H7 (cell line): ENCODE measurements at regions not wholly inside any gene's neighbourhood (a gene's known extent, or its start where the extent isn't known, plus 50 kb on each side); places are given as distances from the start of the nearest gene placed in this dataset.

Source experiments
- DNase-seq: peaks from one replicate; pipeline ENCODE4 v3.0.0; 2012
- H3K27me3 ChIP-seq: 2 replicates; pipeline ENCODE4 v1.6.0; 2011; ENCODE audit warnings: mild to moderate bottlenecking, low read length; ENCODE audit not compliant: control insufficient read depth, insufficient read depth
- H3K36me3 ChIP-seq: replicated peaks from 2 replicates; pipeline ENCODE4 v1.5.1; 2011; ENCODE audit warnings: low read length; ENCODE audit not compliant: control insufficient read depth, insufficient read depth
- H3K4me3 ChIP-seq: 2 replicates; pipeline ENCODE4 v1.5.1; 2011; ENCODE audit warnings: low read depth, mild to moderate bottlenecking, control low read depth, low read length, moderate library complexity; ENCODE audit not compliant: insufficient read depth

GRCh38 chr16:86444661-86445060 is 65.7 kb upstream of the FOXF1 start:
- Histone ChIP-seq H3K4me3 (no peak overlapping the region), H3K27me3 (no peaks in the 10 kb centered on the region), H3K36me3 (no peaks in the 10 kb centered on the region)
- no peak for DNase-seq

GRCh38 chr16:86446279-86446678 is 64.0 kb upstream of the FOXF1 start:
- Histone ChIP-seq H3K36me3 (no peaks in the 10 kb centered on the region), H3K4me3 (no peak overlapping the region), H3K27me3 (no peaks in the 10 kb centered on the region)
- DNase-seq: no peak

- DNase-seq: no peak
- Histone ChIP-seq H3K36me3 (no peaks in the 10 kb centered on the region), H3K4me3 (no peak overlapping the region), H3K27me3 (no peaks in the 10 kb centered on the region)
These were observed 63.1 kb upstream of the FOXF1 start for GRCh38 chr16:86447228-86447627.

DNA sequence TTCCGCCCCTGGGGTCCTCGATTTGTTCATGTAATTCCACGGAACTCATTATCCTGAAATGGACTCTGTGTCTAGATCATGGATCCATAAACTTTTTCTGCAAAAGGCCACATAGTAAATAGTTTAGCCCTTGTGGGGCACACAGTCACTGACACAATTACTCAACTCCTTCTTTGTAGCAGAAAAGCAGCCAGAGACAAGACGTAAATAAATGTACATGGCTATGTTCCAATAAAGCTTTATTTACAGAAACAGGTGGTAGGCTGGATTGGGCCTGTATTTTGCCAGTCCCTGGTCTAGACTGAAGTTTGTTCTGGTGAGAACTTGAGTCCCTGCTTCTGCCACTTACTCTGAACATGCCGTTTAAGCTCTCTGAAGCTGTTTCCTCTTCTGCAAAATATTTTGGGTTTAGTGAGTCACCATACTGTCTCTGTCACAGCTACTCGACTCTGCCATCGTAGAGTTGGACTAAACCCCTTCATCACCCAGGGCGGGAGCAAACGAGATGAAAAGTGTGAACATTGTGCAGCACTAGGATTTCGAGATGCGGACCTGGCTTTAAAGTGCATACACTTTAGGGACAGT is 61.9 kb upstream of the FOXF1 start:
- no peak for DNase-seq
- Histone ChIP-seq H3K27me3 (no peaks in the 10 kb centered on the region), H3K4me3 (no peak overlapping the region), H3K36me3 (no peaks in the 10 kb centered on the region)

DNA sequence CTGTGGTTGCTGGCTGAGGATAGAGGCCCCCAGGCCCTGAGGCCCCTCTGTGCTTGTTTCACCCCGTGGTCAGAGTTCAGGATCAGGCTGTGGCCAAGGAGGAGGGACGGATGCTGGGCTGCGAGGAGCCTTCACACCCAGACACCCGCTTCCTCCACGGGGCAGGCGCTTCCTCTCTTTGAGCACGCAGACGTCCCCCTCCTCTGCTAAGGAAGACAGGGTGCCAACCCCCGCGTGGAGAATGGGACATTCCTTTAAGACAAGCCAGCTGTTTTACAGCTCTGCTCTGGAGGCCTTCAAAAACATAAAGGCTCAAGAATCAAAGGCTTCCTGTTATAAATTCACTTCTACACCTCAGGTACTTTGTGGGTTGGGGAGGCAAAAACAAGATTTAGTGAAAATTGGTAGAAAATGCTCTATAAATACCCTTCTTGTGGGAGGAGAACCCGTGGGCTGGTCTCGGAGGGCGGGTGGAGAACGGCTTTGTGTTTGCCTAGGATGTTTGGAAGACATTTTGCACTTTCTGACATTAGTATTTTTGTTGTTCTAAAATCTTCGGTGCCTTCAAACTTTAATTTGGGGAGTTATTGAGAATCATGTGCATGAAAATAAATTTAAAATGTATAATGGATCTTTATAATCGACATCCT is 60.8 kb upstream of the FOXF1 start:
- no peak for DNase-seq
- Histone ChIP-seq H3K4me3 (no peak overlapping the region), H3K27me3 (no peaks in the 10 kb centered on the region), H3K36me3 (no peaks in the 10 kb centered on the region)

GRCh38 chr16:86450691-86451090 is 59.6 kb upstream of the FOXF1 start:
- no peak for DNase-seq
- no peaks in the 10 kb centered on the region for H3K36me3 ChIP-seq
- no peaks in the 10 kb centered on the region for H3K27me3 ChIP-seq
- no peak overlapping the region for H3K4me3 ChIP-seq

DNA sequence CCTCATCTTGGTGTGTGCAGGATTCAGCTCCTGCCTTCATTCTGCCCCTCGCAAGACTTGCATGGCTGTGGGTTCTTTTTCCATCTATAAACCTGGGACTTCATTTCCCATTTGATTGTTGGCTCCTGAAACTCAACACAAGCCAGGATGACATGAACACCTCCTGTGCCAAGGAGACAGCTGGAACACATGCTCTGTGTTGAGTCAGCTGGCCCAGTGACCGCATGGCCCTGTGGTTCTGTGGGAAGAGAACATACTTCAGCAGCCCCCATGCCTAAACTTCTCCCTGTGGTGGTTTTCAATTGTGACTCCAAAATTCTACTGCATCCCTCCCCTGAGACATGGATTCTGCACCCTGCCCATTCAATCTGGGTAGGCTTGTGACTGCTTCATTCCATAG is 57.9 kb upstream of the FOXF1 start:
- no peaks in the 10 kb centered on the region for H3K36me3 ChIP-seq
- DNase-seq: no peak
- no peak overlapping the region for H3K4me3 ChIP-seq
- no peaks in the 10 kb centered on the region for H3K27me3 ChIP-seq

- DNase-seq: no peak
- H3K36me3 ChIP-seq: no peaks in the 10 kb centered on the region
- H3K27me3 ChIP-seq: no peaks in the 10 kb centered on the region
- no peak overlapping the region for H3K4me3 ChIP-seq
These were observed 55.2 kb upstream of the FOXF1 start for GRCh38 chr16:86455116-86455515.

DNA sequence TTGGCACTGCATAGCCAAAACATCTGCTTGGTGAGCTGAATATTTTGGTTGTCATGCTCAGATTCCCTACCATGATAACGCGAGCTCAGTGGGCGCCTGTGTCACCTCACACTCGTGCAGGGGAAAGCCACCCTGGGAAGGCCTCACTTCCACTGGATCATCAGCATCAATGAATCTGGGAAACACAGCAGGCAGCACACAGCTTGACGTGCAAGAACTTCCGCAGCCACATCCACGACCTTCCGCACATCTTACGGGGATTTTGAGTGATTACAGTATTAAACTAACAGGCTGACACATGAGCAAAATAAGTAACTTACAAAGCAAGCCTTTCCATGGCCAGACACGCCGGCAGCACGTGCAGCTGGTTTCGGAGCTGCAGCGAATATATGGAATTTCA is 54.7 kb upstream of the FOXF1 start:
- H3K36me3 ChIP-seq: no peaks in the 10 kb centered on the region
- no peak for DNase-seq
- H3K27me3 ChIP-seq: no peaks in the 10 kb centered on the region
- no peak overlapping the region for H3K4me3 ChIP-seq

GRCh38 chr16:86457501-86458148 is 52.7 kb upstream of the FOXF1 start:
- no peaks in the 10 kb centered on the region for H3K27me3 ChIP-seq
- no peak for DNase-seq
- no peaks in the 10 kb centered on the region for H3K36me3 ChIP-seq
- H3K4me3 ChIP-seq: no peak overlapping the region

GRCh38 chr16:86458149-86458777 is 52.1 kb upstream of the FOXF1 start:
- no peak for DNase-seq
- Histone ChIP-seq H3K36me3 (no peaks in the 10 kb centered on the region), H3K27me3 (no peaks in the 10 kb centered on the region), H3K4me3 (no peak overlapping the region)

DNA sequence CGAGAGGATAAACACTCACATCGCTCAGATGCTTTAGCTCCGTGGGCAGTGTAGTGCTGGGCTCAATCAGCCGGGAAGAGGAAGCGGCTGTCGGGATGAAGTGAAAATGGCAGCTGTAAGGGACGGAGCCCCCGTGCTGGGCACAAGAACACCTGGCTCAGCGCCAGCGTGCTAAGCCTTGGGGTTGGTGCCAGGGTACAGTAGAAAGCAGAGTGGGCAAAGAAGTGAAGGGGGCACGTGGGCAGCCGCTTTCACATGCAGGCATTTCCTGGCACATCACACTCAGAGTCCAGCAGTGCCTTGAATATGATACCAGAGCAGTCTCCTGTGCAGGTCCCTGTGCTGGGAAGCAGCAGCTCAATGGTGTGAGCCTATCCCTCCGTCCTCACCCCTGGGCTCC is 51.1 kb upstream of the FOXF1 start:
- H3K27me3 ChIP-seq: no peaks in the 10 kb centered on the region
- H3K4me3 ChIP-seq: no peak overlapping the region
- no peak for DNase-seq
- no peaks in the 10 kb centered on the region for H3K36me3 ChIP-seq
